ENCODE measurements at regions not wholly inside any gene's neighbourhood (a gene's known extent, or its start where the extent isn't known, plus 50 kb on each side); places are given as distances from the start of the nearest gene placed in this dataset.

- Mint-ChIP-seq H3K36me3 (ENCODE audit: insufficient read depth, unreplicated experiment) (no peaks in the 10 kb centered on the region), H3K27me3 (ENCODE audit: insufficient read depth, unreplicated experiment) (no peaks in the 10 kb centered on the region), H3K27ac (ENCODE audit: low read depth, unreplicated experiment) (peak overlapping the region; percentile 32), H3K4me1 (ENCODE audit: insufficient read depth, unreplicated experiment) (peaks cover 5% of the 10 kb centered on the region), H3K4me3 (ENCODE audit: unreplicated experiment) (no peak overlapping the region), H3K9me3 (ENCODE audit: unreplicated experiment) (no peaks in the 10 kb centered on the region)
- ChIA-PET POLR2A (no interaction called here), CTCF (no interaction called here)
- BruUV-seq (replicated peaks): no TSS peak
- TF ChIP-seq CTCF (IDR thresholded peaks at IDR 0.05; ENCODE audit: unreplicated experiment): no peak
- DNase-seq (ENCODE audit: unreplicated experiment): peak; percentile 87
- intact Hi-C loops (cut with micrococcal nuclease): no loop called here
Observed at GRCh38 chr4:157713342-157713741, 459.5 kb downstream of the GASK1B start.

- ChIA-PET POLR2A (no interaction called here), CTCF (no interaction called here)
- no peak overlapping the region for H3K27ac Mint-ChIP-seq (ENCODE audit: low read depth, unreplicated experiment)
- DNase-seq (ENCODE audit: unreplicated experiment): no peak
- intact Hi-C loops (cut with micrococcal nuclease): no loop called here
- TF ChIP-seq CTCF (IDR thresholded peaks at IDR 0.05; ENCODE audit: unreplicated experiment): no peak
- no TSS peak for BruUV-seq (replicated peaks)
- no peaks in the 10 kb centered on the region for H3K27me3 Mint-ChIP-seq (ENCODE audit: insufficient read depth, unreplicated experiment)
- H3K9me3 Mint-ChIP-seq (ENCODE audit: unreplicated experiment): no peaks in the 10 kb centered on the region
- no peaks in the 10 kb centered on the region for H3K36me3 Mint-ChIP-seq (ENCODE audit: insufficient read depth, unreplicated experiment)
- no peak overlapping the region for H3K4me3 Mint-ChIP-seq (ENCODE audit: unreplicated experiment)
- no peaks in the 10 kb centered on the region for H3K4me1 Mint-ChIP-seq (ENCODE audit: insufficient read depth, unreplicated experiment)
Observed at GRCh38 chr4:157706155-157706554, 466.7 kb downstream of the GASK1B start.

GRCh38 chr4:157702831-157703230, 470.0 kb downstream of the GASK1B start:
- Mint-ChIP-seq H3K4me3 (ENCODE audit: unreplicated experiment) (no peak overlapping the region), H3K9me3 (ENCODE audit: unreplicated experiment) (no peaks in the 10 kb centered on the region), H3K4me1 (ENCODE audit: insufficient read depth, unreplicated experiment) (no peaks in the 10 kb centered on the region), H3K36me3 (ENCODE audit: insufficient read depth, unreplicated experiment) (no peaks in the 10 kb centered on the region), H3K27ac (ENCODE audit: low read depth, unreplicated experiment) (no peak overlapping the region), H3K27me3 (ENCODE audit: insufficient read depth, unreplicated experiment) (no peaks in the 10 kb centered on the region)
- TF ChIP-seq CTCF (IDR thresholded peaks at IDR 0.05; ENCODE audit: unreplicated experiment): no peak
- CTCF ChIA-PET: no interaction called here
- no peak for DNase-seq (ENCODE audit: unreplicated experiment)
- POLR2A ChIA-PET: interaction anchor here (0.6 kb wide), 1 partner anchor 310 kb away, joined by 3 read pairs; no protein-coding TSS in a partner anchor
- intact Hi-C loops (cut with micrococcal nuclease): no loop called here
- BruUV-seq (replicated peaks): no TSS peak

- intact Hi-C loops (cut with micrococcal nuclease): no loop called here
- no peak for TF ChIP-seq CTCF (IDR thresholded peaks at IDR 0.05; ENCODE audit: unreplicated experiment)
- no peak overlapping the region for H3K4me3 Mint-ChIP-seq (ENCODE audit: unreplicated experiment)
- CTCF ChIA-PET: interaction anchor here (0.6 kb wide), 1 partner anchor 204 kb away, joined by 3 read pairs; no protein-coding TSS in a partner anchor
- H3K4me1 Mint-ChIP-seq (ENCODE audit: insufficient read depth, unreplicated experiment): no peaks in the 10 kb centered on the region
- POLR2A ChIA-PET: no interaction called here
- DNase-seq (ENCODE audit: unreplicated experiment): no peak
- no peaks in the 10 kb centered on the region for H3K9me3 Mint-ChIP-seq (ENCODE audit: unreplicated experiment)
- no TSS peak for BruUV-seq (replicated peaks)
- H3K27ac Mint-ChIP-seq (ENCODE audit: low read depth, unreplicated experiment): no peak overlapping the region
- H3K36me3 Mint-ChIP-seq (ENCODE audit: insufficient read depth, unreplicated experiment): no peaks in the 10 kb centered on the region
- no peaks in the 10 kb centered on the region for H3K27me3 Mint-ChIP-seq (ENCODE audit: insufficient read depth, unreplicated experiment)
Observed at GRCh38 chr4:157701695-157701994, 471.2 kb downstream of the GASK1B start.

Measured in MCF 10A (cell line).